IPS-18a (cell line): ENCODE measurements at regions not wholly inside any gene's neighbourhood (a gene's known extent, or its start where the extent isn't known, plus 50 kb on each side); places are given as distances from the start of the nearest gene placed in this dataset.
"Not testable (repeated sequence)": the region's sequence is repeated elsewhere in the genome, so short reads cannot be mapped to it uniquely, and the experiment has no call there.

Experiments
- H3K27ac ChIP-seq: one replicate; pipeline ENCODE4 v1.5.1; 2013; ENCODE audit warnings: low read length
- H3K27me3 ChIP-seq: one replicate; pipeline ENCODE4 v1.6.1; 2013; ENCODE audit warnings: mild to moderate bottlenecking, low read length; ENCODE audit not compliant: control insufficient read depth, insufficient read depth
- H3K36me3 ChIP-seq: one replicate; pipeline ENCODE4 v1.6.1; 2013; ENCODE audit warnings: low read depth, low read length; ENCODE audit not compliant: control insufficient read depth
- H3K4me1 ChIP-seq: one replicate; pipeline ENCODE4 v1.6.1; 2013; ENCODE audit warnings: low read depth, low read length; ENCODE audit not compliant: control insufficient read depth
- H3K4me3 ChIP-seq: one replicate; pipeline ENCODE4 v1.5.1; 2013; ENCODE audit warnings: low read length
- H3K9ac ChIP-seq: one replicate; pipeline ENCODE4 v1.6.1; 2013; ENCODE audit warnings: mild to moderate bottlenecking, low read length, moderate library complexity
- H3K9me3 ChIP-seq: one replicate; pipeline ENCODE4 v1.6.1; 2013; ENCODE audit warnings: low read depth, low read length; ENCODE audit not compliant: control insufficient read depth

GRCh38 chr4:1544435-1544834 lies 138.2 kb upstream of the NKX1-1 start:
- not testable (repeated sequence) for H3K4me3 ChIP-seq, H3K4me1 ChIP-seq, H3K36me3 ChIP-seq, H3K27ac ChIP-seq, H3K9ac ChIP-seq, H3K27me3 ChIP-seq, H3K9me3 ChIP-seq

DNA sequence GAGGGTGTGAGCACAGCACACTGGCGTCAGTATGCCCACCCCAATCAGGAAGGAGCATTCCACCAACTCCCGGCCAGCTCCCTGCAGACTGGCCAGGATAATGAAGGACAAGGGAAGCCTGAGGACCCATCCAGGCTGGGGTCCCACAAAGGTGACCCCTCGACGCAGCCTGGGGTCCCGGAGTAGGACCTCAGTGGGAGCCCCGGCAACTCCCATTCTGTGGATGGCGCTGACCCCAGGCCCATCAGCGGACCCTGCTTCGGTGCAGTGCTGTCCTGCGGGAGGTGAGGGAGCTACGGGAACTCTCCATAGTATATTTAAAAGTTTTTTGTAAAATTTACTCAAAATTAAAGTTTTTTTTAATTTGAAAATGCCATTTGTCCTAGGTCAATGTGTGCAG lies 137.7 kb upstream of the NKX1-1 start:
- no peaks in the 10 kb centered on the region for H3K36me3 ChIP-seq
- no peak overlapping the region for H3K4me3 ChIP-seq
- H3K9me3 ChIP-seq: no peaks in the 10 kb centered on the region
- no peaks in the 10 kb centered on the region for H3K4me1 ChIP-seq
- no peak overlapping the region for H3K27ac ChIP-seq
- H3K27me3 ChIP-seq: peaks cover 8% of the 10 kb centered on the region
- H3K9ac ChIP-seq: no peak overlapping the region

DNA sequence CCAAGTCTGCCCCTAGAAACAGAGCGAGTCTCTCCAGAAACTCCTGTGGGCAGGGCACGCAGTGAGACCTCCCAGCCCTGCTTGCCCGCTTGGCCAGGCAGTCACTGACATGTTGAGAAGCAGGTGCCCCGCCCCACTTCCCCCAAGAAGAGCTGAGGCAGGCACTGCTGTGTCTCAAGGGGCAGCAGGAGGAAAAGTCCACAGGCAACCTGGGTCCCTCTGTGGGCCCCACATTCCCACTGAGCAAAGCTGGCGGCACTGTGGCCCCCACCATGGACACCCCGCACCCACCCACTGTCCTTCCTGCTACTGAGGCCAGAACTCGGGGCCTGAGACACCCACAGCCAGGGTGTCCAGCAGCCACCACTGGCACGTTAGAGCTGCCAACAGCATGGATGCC lies 137.3 kb upstream of the NKX1-1 start:
- no peaks in the 10 kb centered on the region for H3K9me3 ChIP-seq

DNA sequence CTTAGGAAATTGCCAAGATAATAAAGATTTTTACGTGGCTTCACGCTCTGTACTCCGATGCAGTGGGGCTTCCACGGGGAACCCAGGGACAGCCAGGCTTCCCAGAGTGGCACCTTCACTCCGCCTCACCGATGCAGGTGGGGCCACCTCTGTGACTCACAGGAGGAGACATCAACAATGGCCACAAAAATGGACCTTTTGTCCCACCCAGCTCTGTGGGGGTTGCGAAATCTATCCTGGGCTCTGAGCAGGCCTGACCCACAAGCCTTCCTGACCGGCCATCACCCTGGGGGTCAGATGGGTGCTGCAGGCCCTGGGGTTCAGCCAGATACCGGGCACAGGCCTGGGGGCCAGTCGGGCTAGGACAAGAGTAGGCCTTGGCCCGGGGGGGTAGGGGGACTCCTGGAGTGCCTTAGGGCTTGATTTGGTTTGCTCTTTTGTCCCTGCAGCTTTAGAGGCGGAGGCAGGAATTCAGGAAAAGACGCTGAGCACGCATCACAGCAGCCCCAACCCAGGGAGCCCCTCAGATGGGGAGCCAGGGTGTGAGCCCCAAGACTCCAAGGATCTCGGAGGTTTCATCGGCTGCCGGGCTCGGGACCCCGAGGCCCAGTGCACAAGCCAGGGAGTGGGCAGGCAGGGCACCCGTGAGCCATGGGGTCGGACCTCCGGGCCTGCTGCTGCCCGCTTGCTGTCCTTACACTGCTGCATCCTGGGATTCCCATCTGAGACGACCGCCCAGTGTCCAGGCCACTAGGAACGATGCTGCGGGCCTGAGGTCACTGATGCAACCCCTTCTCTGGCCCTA lies 136.5 kb upstream of the NKX1-1 start:
- Histone ChIP-seq H3K9ac (no peak overlapping the region), H3K36me3 (no peaks in the 10 kb centered on the region), H3K27me3 (no peaks in the 10 kb centered on the region), H3K4me3 (no peak overlapping the region), H3K4me1 (no peaks in the 10 kb centered on the region), H3K9me3 (no peaks in the 10 kb centered on the region), H3K27ac (no peak overlapping the region)

More for the DNA sequence above, 137.3 kb upstream of the NKX1-1 start:
- Histone ChIP-seq H3K9ac (no peak overlapping the region), H3K4me3 (no peak overlapping the region), H3K4me1 (no peaks in the 10 kb centered on the region), H3K27ac (no peak overlapping the region), H3K27me3 (peaks cover 6% of the 10 kb centered on the region), H3K36me3 (no peaks in the 10 kb centered on the region)

DNA sequence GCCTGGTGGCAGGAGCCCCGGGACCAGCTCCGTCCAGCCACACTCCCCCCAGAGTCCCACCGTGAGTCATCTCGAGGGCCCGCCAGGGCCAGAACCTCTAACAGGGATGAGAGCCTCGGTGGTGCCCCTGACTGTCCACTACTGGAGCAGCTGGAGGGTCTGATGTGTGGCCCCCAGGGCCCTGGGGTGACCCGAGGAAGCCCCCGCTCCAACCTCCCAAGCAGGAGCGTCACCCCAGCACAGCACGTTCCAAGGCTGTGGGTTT lies 135.9 kb upstream of the NKX1-1 start:
- Histone ChIP-seq H3K9me3 (no peaks in the 10 kb centered on the region), H3K36me3 (no peaks in the 10 kb centered on the region), H3K27me3 (no peaks in the 10 kb centered on the region), H3K9ac (no peak overlapping the region), H3K27ac (no peak overlapping the region), H3K4me3 (no peak overlapping the region), H3K4me1 (no peaks in the 10 kb centered on the region)

- Histone ChIP-seq H3K4me1 (no peaks in the 10 kb centered on the region), H3K27me3 (no peaks in the 10 kb centered on the region), H3K9me3 (no peaks in the 10 kb centered on the region), H3K27ac (no peak overlapping the region), H3K36me3 (no peaks in the 10 kb centered on the region), H3K9ac (no peak overlapping the region), H3K4me3 (no peak overlapping the region)
Observed at GRCh38 chr4:1541449-1542225, 135.4 kb upstream of the NKX1-1 start.

DNA sequence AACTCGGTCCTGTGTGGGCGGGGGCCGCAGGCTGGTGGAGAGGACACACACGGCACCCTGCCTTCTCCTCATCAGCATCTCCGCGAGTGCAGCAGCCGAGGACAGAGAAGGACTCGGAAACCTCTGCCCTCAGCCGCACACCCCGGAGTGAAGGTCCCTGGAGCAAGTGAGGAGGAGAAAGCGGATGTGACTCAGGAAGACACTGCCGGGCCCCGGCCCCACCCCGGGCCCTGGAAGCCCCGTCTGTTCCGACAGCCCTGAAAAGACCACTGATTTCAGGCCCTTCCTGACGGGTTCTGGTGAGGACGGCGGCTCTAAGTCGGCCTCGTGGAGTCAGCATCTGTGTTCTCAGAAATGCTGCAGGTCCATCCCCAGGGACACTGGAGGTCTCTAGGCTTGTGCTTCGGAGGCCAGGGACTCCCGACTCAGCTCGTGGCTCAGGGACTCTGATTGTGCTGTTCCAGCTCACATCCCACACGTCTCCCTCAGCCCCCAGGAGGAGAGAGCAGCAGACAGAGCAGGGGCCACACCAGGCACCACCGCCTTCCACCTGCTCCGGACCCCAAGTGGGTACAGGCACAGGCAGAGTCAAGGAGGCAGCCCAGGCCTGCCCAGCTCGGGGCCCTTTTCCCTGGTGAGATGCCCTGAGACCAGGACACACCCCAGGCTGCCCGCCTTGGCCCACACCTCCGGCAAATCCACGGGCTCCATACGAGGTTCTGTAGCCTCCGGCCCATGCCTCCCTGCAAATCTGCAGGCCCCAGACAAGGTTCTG lies 134.5 kb upstream of the NKX1-1 start:
- Histone ChIP-seq H3K4me1 (no peaks in the 10 kb centered on the region), H3K27ac (no peak overlapping the region), H3K36me3 (no peaks in the 10 kb centered on the region), H3K27me3 (no peaks in the 10 kb centered on the region), H3K9me3 (no peaks in the 10 kb centered on the region), H3K9ac (no peak overlapping the region), H3K4me3 (no peak overlapping the region)

DNA sequence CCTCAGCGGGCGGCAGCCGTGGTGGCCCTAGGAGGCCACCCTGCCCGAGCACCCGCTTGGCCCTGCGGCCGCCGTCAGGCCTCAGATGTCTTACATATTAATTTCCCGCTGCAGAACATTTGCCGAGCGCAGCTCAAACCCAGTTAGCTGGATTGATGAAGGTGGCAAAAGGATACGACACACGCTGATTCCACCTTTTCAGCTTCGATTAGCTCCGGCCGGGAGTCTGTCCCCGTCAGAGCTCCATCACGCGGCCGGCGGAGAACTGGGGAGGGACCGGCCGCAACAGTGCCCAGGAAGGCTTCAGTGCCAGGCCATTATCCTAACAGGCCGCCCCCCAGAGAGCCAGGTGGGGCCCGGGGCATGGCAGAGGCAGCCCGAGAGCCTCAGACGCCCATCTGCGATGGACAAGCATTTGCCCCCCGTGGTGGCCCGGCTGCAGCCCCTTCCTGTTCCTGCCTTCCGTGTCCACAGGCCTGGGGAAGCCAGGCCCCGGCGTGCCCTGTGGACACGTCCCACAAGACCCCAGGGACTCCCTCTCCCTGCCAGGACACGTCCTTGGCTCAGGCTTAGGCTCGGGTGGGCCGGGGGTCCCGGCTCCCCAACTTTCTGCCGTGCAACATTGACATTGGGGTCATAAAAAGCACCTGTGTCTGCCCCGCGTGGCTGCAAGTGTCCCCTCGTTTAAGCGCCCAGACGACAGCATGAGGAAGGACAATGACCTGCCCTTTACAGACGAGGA lies 133.8 kb upstream of the NKX1-1 start:
- no peak overlapping the region for H3K27ac ChIP-seq
- no peak overlapping the region for H3K4me3 ChIP-seq
- no peaks in the 10 kb centered on the region for H3K9me3 ChIP-seq
- no peaks in the 10 kb centered on the region for H3K27me3 ChIP-seq
- H3K36me3 ChIP-seq: no peaks in the 10 kb centered on the region
- H3K4me1 ChIP-seq: no peaks in the 10 kb centered on the region
- H3K9ac ChIP-seq: no peak overlapping the region

GRCh38 chr4:1538941-1539772 lies 132.9 kb upstream of the NKX1-1 start:
- Histone ChIP-seq H3K4me1 (no peaks in the 10 kb centered on the region), H3K36me3 (no peaks in the 10 kb centered on the region), H3K27ac (no peak overlapping the region), H3K27me3 (no peaks in the 10 kb centered on the region), H3K9ac (no peak overlapping the region), H3K4me3 (no peak overlapping the region), H3K9me3 (no peaks in the 10 kb centered on the region)

DNA sequence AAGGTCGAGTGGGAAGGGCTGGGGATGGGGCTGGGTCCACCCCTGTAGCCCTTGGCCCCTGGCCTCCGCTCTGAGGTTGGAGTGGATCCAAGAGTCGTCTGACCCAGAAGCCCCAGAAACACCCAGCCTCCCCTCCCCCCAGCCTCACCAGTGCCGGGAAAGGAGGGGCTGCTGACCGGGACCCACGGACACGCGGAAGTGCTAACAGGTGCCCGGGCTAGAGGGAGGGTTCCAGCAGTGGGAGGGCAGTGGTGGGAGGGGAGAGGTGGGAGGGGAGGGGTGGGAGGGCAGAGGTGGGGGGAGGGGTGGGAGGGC lies 131.8 kb upstream of the NKX1-1 start:
- H3K27me3 ChIP-seq: no peaks in the 10 kb centered on the region
- no peak overlapping the region for H3K9ac ChIP-seq
- no peaks in the 10 kb centered on the region for H3K4me1 ChIP-seq
- H3K9me3 ChIP-seq: no peaks in the 10 kb centered on the region
- no peak overlapping the region for H3K27ac ChIP-seq
- no peaks in the 10 kb centered on the region for H3K36me3 ChIP-seq
- no peak overlapping the region for H3K4me3 ChIP-seq
